Osteocyte (in vitro differentiated cells): ENCODE measurements at regions not wholly inside any gene's neighbourhood (a gene's known extent, or its start where the extent isn't known, plus 50 kb on each side); places are given as distances from the start of the nearest gene placed in this dataset.

ENCODE experiments used
- DNase-seq: peaks from one replicate; pipeline ENCODE4 v3.0.0; 2021; ENCODE audit warnings: mixed read lengths; ENCODE audit not compliant: unreplicated experiment; ENCODE audit errors: extremely low spot score
- H3K27ac Mint-ChIP-seq: one replicate; pipeline ENCODE4 v1.8.0; 2021; ENCODE audit warnings: mild to moderate bottlenecking, mixed read lengths; ENCODE audit not compliant: unreplicated experiment
- H3K27me3 Mint-ChIP-seq: one replicate; pipeline ENCODE4 v1.8.0; 2021; ENCODE audit warnings: mixed read lengths; ENCODE audit not compliant: unreplicated experiment
- H3K36me3 Mint-ChIP-seq: one replicate; pipeline ENCODE4 v1.8.0; 2021; ENCODE audit warnings: mixed read lengths; ENCODE audit not compliant: unreplicated experiment
- H3K4me1 Mint-ChIP-seq: one replicate; pipeline ENCODE4 v1.8.0; 2021; ENCODE audit warnings: mixed read lengths; ENCODE audit not compliant: unreplicated experiment
- H3K4me3 Mint-ChIP-seq: one replicate; pipeline ENCODE4 v1.8.0; 2021; ENCODE audit warnings: mild to moderate bottlenecking, moderate library complexity, mixed read lengths; ENCODE audit not compliant: unreplicated experiment
- H3K9me3 Mint-ChIP-seq: one replicate; pipeline ENCODE4 v1.8.0; 2021; ENCODE audit warnings: mixed read lengths; ENCODE audit not compliant: unreplicated experiment
- TF ChIP-seq, protein P1 (sequence below): fragments of 200-600 bp; sonication (generic); IDR thresholded peaks from 2 replicates; pipeline ENCODE4 v1.5.0; 2021; ENCODE audit warnings: antibody characterized with exemption, mild to moderate bottlenecking, moderate library complexity

- Mint-ChIP-seq H3K4me3 (no peak overlapping the region), H3K27me3 (no peaks in the 10 kb centered on the region), H3K36me3 (no peaks in the 10 kb centered on the region), H3K27ac (no peak overlapping the region), H3K4me1 (no peaks in the 10 kb centered on the region), H3K9me3 (peaks cover 3% of the 10 kb centered on the region)
- TF ChIP-seq, protein P1, sequence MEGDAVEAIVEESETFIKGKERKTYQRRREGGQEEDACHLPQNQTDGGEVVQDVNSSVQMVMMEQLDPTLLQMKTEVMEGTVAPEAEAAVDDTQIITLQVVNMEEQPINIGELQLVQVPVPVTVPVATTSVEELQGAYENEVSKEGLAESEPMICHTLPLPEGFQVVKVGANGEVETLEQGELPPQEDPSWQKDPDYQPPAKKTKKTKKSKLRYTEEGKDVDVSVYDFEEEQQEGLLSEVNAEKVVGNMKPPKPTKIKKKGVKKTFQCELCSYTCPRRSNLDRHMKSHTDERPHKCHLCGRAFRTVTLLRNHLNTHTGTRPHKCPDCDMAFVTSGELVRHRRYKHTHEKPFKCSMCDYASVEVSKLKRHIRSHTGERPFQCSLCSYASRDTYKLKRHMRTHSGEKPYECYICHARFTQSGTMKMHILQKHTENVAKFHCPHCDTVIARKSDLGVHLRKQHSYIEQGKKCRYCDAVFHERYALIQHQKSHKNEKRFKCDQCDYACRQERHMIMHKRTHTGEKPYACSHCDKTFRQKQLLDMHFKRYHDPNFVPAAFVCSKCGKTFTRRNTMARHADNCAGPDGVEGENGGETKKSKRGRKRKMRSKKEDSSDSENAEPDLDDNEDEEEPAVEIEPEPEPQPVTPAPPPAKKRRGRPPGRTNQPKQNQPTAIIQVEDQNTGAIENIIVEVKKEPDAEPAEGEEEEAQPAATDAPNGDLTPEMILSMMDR = no peak
- peak; percentile 77 for DNase-seq
Measured at GRCh38 chr1:29395736-29396437, 159.6 kb downstream of the PTPRU start.

- H3K4me1 Mint-ChIP-seq = no peaks in the 10 kb centered on the region
- peak; percentile 76 for DNase-seq
- H3K9me3 Mint-ChIP-seq = peaks cover 3% of the 10 kb centered on the region
- H3K27ac Mint-ChIP-seq = no peak overlapping the region
- H3K36me3 Mint-ChIP-seq = no peaks in the 10 kb centered on the region
- no peak overlapping the region for H3K4me3 Mint-ChIP-seq
- TF ChIP-seq, protein P1 = no peak
- no peaks in the 10 kb centered on the region for H3K27me3 Mint-ChIP-seq
Measured at GRCh38 chr1:29394521-29395225, 158.4 kb downstream of the PTPRU start.

- no peaks in the 10 kb centered on the region for H3K36me3 Mint-ChIP-seq
- no peak overlapping the region for H3K27ac Mint-ChIP-seq
- H3K4me1 Mint-ChIP-seq = no peaks in the 10 kb centered on the region
- H3K4me3 Mint-ChIP-seq = no peak overlapping the region
- TF ChIP-seq, protein P1 = no peak
- H3K9me3 Mint-ChIP-seq = no peaks in the 10 kb centered on the region
- no peaks in the 10 kb centered on the region for H3K27me3 Mint-ChIP-seq
- DNase-seq = peak; percentile 51
Measured at GRCh38 chr1:29393451-29393826, 157.1 kb downstream of the PTPRU start.

- TF ChIP-seq, protein P1 = no peak
- H3K9me3 Mint-ChIP-seq = no peaks in the 10 kb centered on the region
- H3K36me3 Mint-ChIP-seq = no peaks in the 10 kb centered on the region
- no peak overlapping the region for H3K4me3 Mint-ChIP-seq
- H3K27ac Mint-ChIP-seq = no peak overlapping the region
- no peaks in the 10 kb centered on the region for H3K4me1 Mint-ChIP-seq
- H3K27me3 Mint-ChIP-seq = no peaks in the 10 kb centered on the region
- peak; percentile 54 for DNase-seq
Measured at GRCh38 chr1:29392486-29393450, 156.4 kb downstream of the PTPRU start.
